ENCODE measurements at regions not wholly inside any gene's neighbourhood (a gene's known extent, or its start where the extent isn't known, plus 50 kb on each side); places are given as distances from the start of the nearest gene placed in this dataset.

DNA sequence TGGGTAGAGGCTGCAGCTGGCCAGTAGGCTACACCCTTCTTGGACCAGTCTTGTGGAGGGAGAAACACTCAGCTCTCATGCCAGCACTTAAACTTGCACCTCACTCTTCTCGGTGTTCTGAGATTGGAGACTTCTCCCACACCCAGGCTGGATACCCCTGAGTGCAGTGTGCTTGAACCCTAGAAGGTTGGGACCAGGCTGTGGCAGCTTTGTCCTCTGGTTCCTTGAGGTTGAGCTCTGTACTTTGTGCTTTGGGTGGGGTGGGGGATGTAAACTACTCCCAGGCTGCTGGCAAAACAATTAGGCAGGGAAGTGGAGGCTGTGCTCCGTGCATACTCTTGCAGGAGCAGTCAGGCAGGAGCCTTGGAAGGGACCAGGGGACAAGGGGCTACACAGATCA, 143.6 kb upstream of the GNPDA2 start:
- in situ Hi-C loops (cut with MboI), result no loop called here
- no peaks in the 10 kb centered on the region for H3K9me3 ChIP-seq (ENCODE audit: low read depth)
- WGBS, 2 experiments (ENCODE audit: low coverage in 1 of 2, low lambda C conversion rate in 2 of 2, missing lambda C conversion rate in 2 of 2), result 51 to 54% methylated on average over 2 of the region's 2 CpGs
- no peak overlapping the region for H2AFZ ChIP-seq
- no peak for DNase-seq
- H3K27me3 ChIP-seq (replicated peaks; ENCODE audit: insufficient read depth), result no peaks in the 10 kb centered on the region
- no peak for TF ChIP-seq EZH2phosphoT487 (IDR thresholded peaks at IDR 0.05; ENCODE audit: insufficient read depth, low read depth)
- no peak for TF ChIP-seq EZH2 (IDR thresholded peaks at IDR 0.05; ENCODE audit: insufficient read depth, poor library complexity, severe bottlenecking)
- no peaks in the 10 kb centered on the region for H3K79me2 ChIP-seq (ENCODE audit: insufficient read depth)
- H3K4me2 ChIP-seq (ENCODE audit: unreplicated experiment), result no peak overlapping the region
- no peaks in the 10 kb centered on the region for H3K36me3 ChIP-seq (ENCODE audit: low read depth)
- no peaks in the 10 kb centered on the region for H3K4me1 ChIP-seq (ENCODE audit: insufficient read depth)
- H3K9me2 ChIP-seq (ENCODE audit: insufficient read depth), result no peaks in the 10 kb centered on the region
- H3K27ac ChIP-seq, result no peak overlapping the region
- H4K20me1 ChIP-seq (ENCODE audit: insufficient read depth), result no peaks in the 10 kb centered on the region
- H3F3A ChIP-seq (ENCODE audit: insufficient read depth), result no peaks in the 10 kb centered on the region
- no peak overlapping the region for H3K9ac ChIP-seq
- no peak overlapping the region for H3K4me3 ChIP-seq

DNA sequence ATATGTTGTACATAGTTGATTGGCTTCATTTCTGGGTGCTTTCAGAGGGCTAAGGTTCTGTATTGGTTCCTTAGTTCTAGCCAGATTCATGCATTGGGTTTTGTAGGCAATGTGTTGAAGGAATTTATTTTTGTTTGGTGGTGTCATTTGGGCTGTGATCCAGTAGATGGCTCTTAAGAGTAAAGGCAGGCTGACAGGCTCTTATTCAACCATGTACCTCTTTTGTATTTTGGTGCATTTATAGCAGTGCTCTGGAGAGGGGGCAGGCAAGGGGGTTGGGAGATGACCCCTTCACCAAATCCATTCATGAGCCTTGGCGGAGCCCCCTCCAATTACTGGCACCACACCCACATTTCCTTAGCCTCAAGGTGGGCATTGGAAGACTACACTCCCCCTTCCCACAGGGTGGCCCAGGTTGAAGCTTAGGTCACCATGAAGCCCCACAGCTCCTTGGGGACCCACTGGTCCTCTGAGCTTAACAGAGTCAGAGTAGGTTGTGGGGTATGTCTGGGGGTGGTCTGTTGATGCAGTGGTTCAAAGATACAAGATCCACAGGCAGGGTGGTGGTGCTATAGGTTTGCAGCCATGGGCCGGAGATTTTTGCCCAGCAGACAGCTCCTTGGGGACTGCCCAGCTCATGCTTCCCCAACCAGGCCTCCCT, 143.0 kb upstream of the GNPDA2 start:
- H3K9me3 ChIP-seq (ENCODE audit: low read depth), result no peaks in the 10 kb centered on the region
- no peaks in the 10 kb centered on the region for H3K27me3 ChIP-seq (replicated peaks; ENCODE audit: insufficient read depth)
- no peaks in the 10 kb centered on the region for H3K9me2 ChIP-seq (ENCODE audit: insufficient read depth)
- peak; percentile 2 for DNase-seq
- H3K79me2 ChIP-seq (ENCODE audit: insufficient read depth), result no peaks in the 10 kb centered on the region
- no peaks in the 10 kb centered on the region for H3K36me3 ChIP-seq (ENCODE audit: low read depth)
- H3K4me3 ChIP-seq, result no peak overlapping the region
- H3K27ac ChIP-seq, result no peak overlapping the region
- no peak overlapping the region for H3K9ac ChIP-seq
- no peak for TF ChIP-seq EZH2phosphoT487 (IDR thresholded peaks at IDR 0.05; ENCODE audit: insufficient read depth, low read depth)
- no peak overlapping the region for H3K4me2 ChIP-seq (ENCODE audit: unreplicated experiment)
- no peaks in the 10 kb centered on the region for H3F3A ChIP-seq (ENCODE audit: insufficient read depth)
- H3K4me1 ChIP-seq (ENCODE audit: insufficient read depth), result no peaks in the 10 kb centered on the region
- H4K20me1 ChIP-seq (ENCODE audit: insufficient read depth), result no peaks in the 10 kb centered on the region
- no peak overlapping the region for H2AFZ ChIP-seq
- 79 to 84% methylated on average over 2 of the region's 2 CpGs for WGBS, 2 experiments (ENCODE audit: low coverage in 1 of 2, low lambda C conversion rate in 2 of 2, missing lambda C conversion rate in 2 of 2)
- in situ Hi-C loops (cut with MboI), result no loop called here

DNA sequence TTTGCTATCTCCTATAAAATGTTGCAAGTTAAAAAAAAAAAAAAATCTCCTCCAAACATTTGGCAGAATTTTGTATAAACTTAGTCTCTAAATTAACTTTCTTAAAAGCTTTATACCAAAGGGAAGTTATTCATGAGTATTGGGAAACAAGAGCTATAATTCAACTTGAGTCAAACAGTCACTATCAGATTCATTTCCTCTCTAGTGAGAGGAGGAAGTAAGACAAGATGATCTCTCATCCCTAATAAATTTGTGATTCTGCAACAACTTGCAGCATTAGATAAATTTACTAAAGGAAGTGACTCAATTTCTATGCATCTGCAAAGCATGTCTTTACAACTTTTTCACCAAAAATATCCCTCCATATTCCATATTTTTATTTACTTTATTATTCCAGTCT, 135.4 kb upstream of the GNPDA2 start:
- Histone ChIP-seq H4K20me1 (ENCODE audit: insufficient read depth) (no peaks in the 10 kb centered on the region), H3K4me2 (ENCODE audit: unreplicated experiment) (no peak overlapping the region), H3K4me3 (no peak overlapping the region), H3K9me2 (ENCODE audit: insufficient read depth) (no peaks in the 10 kb centered on the region), H3K9ac (no peak overlapping the region), H3K27me3 (replicated peaks; ENCODE audit: insufficient read depth) (no peaks in the 10 kb centered on the region), H3K36me3 (ENCODE audit: low read depth) (no peaks in the 10 kb centered on the region), H3K4me1 (ENCODE audit: insufficient read depth) (no peaks in the 10 kb centered on the region; the same call in 1 of the 2 replicates), H3K9me3 (ENCODE audit: low read depth) (no peaks in the 10 kb centered on the region), H3F3A (ENCODE audit: insufficient read depth) (no peaks in the 10 kb centered on the region), H2AFZ (no peak overlapping the region), H3K79me2 (ENCODE audit: insufficient read depth) (no peaks in the 10 kb centered on the region), H3K27ac (no peak overlapping the region)
- no peak for DNase-seq
- in situ Hi-C loops (cut with MboI), result no loop called here
- no peak for TF ChIP-seq EZH2 (IDR thresholded peaks at IDR 0.05; ENCODE audit: insufficient read depth, poor library complexity, severe bottlenecking)
- TF ChIP-seq EZH2phosphoT487 (IDR thresholded peaks at IDR 0.05; ENCODE audit: insufficient read depth, low read depth), result no peak

DNA sequence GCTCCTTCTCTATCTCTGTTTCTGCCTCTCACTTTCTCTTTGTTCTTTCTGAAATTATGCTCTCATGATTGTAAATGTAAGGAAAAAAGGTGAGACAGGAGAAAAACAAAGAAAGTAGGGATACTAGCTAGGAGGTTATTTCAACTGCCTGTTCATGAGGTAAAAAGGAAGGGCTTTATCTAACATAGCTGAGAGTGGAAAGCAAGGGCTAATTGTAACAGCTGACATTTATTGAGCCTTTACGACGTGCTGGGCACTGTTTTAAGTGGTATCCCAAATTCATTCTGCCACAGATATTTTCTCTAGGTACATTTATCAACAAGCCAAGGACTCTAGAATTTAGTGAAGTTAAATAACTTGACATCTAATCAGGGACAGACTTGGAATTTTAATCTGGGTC, 133.1 kb upstream of the GNPDA2 start:
- Histone ChIP-seq H4K20me1 (ENCODE audit: insufficient read depth) (no peaks in the 10 kb centered on the region), H3K4me3 (no peak overlapping the region), H3K36me3 (ENCODE audit: low read depth) (no peaks in the 10 kb centered on the region), H3K9me3 (ENCODE audit: low read depth) (no peaks in the 10 kb centered on the region), H3K9ac (no peak overlapping the region), H3K27ac (no peak overlapping the region), H3F3A (ENCODE audit: insufficient read depth) (no peaks in the 10 kb centered on the region), H3K9me2 (ENCODE audit: insufficient read depth) (no peaks in the 10 kb centered on the region), H3K4me1 (ENCODE audit: insufficient read depth) (no peaks in the 10 kb centered on the region; the same call in 1 of the 2 replicates), H3K27me3 (replicated peaks; ENCODE audit: insufficient read depth) (no peaks in the 10 kb centered on the region), H3K79me2 (ENCODE audit: insufficient read depth) (no peaks in the 10 kb centered on the region), H3K4me2 (ENCODE audit: unreplicated experiment) (no peak overlapping the region), H2AFZ (no peak overlapping the region)
- WGBS, 2 experiments (ENCODE audit: low coverage in 1 of 2, low lambda C conversion rate in 2 of 2, missing lambda C conversion rate in 2 of 2), result 8 to 13% methylated on average over 2 of the region's 2 CpGs
- in situ Hi-C loops (cut with MboI), result no loop called here
- DNase-seq, result no peak
- TF ChIP-seq EZH2phosphoT487 (IDR thresholded peaks at IDR 0.05; ENCODE audit: insufficient read depth, low read depth) (no peak), EZH2 (IDR thresholded peaks at IDR 0.05; ENCODE audit: insufficient read depth, poor library complexity, severe bottlenecking) (no peak)

DNA sequence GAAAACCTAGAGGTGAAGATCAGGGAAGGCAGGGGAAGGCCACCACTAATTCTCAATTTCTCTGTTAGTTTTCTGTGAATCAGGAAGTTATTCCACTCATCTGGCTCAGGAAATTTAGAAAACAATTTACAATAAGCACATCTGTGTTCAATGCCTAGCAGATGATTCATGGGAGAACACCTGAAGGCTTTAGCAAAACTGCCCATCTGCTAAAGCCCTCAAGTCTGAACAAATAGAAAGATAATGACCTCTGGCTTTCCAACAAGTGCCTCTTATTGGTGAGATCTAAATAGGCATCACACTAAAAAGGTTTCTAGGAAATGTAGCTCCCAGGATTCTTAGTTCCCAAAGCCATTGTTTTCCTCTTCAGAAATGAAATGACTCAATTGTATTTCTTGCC, 122.1 kb upstream of the GNPDA2 start:
- Histone ChIP-seq H3K4me1 (ENCODE audit: insufficient read depth) (no peaks in the 10 kb centered on the region), H3K27me3 (replicated peaks; ENCODE audit: insufficient read depth) (no peaks in the 10 kb centered on the region), H3K4me2 (ENCODE audit: unreplicated experiment) (no peak overlapping the region), H3F3A (ENCODE audit: insufficient read depth) (no peaks in the 10 kb centered on the region), H3K79me2 (ENCODE audit: insufficient read depth) (no peaks in the 10 kb centered on the region), H3K4me3 (no peak overlapping the region), H3K9me2 (ENCODE audit: insufficient read depth) (no peaks in the 10 kb centered on the region), H3K9ac (no peak overlapping the region), H3K27ac (no peak overlapping the region), H3K9me3 (ENCODE audit: low read depth) (no peaks in the 10 kb centered on the region), H2AFZ (no peak overlapping the region), H4K20me1 (ENCODE audit: insufficient read depth) (no peaks in the 10 kb centered on the region), H3K36me3 (ENCODE audit: low read depth) (no peaks in the 10 kb centered on the region)
- in situ Hi-C loops (cut with MboI), result no loop called here
- TF ChIP-seq EZH2 (IDR thresholded peaks at IDR 0.05; ENCODE audit: insufficient read depth, poor library complexity, severe bottlenecking) (no peak), EZH2phosphoT487 (IDR thresholded peaks at IDR 0.05; ENCODE audit: insufficient read depth, low read depth) (no peak)
- no peak for DNase-seq
